Retinal pigment epithelial cell (primary cell): ENCODE measurements at regions not wholly inside any gene's neighbourhood (a gene's known extent, or its start where the extent isn't known, plus 50 kb on each side); places are given as distances from the start of the nearest gene placed in this dataset.
"Not testable (repeated sequence)": the region's sequence is repeated elsewhere in the genome, so short reads cannot be mapped to it uniquely, and the experiment has no call there.

Source experiments
- DNase-seq: peaks from one replicate; pipeline ENCODE4 v3.0.0-alpha.2; 2010; ENCODE audit warnings: low read depth
- H3K4me3 ChIP-seq: 2 replicates; pipeline ENCODE4 v1.5.1; 2011; ENCODE audit warnings: mild to moderate bottlenecking, low read length, control low read depth, moderate library complexity
- CTCF ChIP-seq: conservative IDR thresholded peaks from 2 replicates; pipeline ENCODE4 v1.5.1; 2011; ENCODE audit warnings: low read depth, low read length, control low read depth, inconsistent platforms

- no peak for TF ChIP-seq CTCF
- DNase-seq, result no peak
- no peak overlapping the region for H3K4me3 ChIP-seq
These were observed 410.8 kb upstream of the ZNF804A start for GRCh38 chr2:184187421-184187971.

- TF ChIP-seq CTCF, result no peak
- DNase-seq, result no peak
- H3K4me3 ChIP-seq, result no peak overlapping the region
These were observed 407.6 kb upstream of the ZNF804A start for GRCh38 chr2:184190725-184191124.

GRCh38 chr2:184192649-184193048, 405.7 kb upstream of the ZNF804A start:
- no peak overlapping the region for H3K4me3 ChIP-seq
- DNase-seq, result no peak
- TF ChIP-seq CTCF, result no peak

- no peak for TF ChIP-seq CTCF
- no peak for DNase-seq
- H3K4me3 ChIP-seq, result no peak overlapping the region
These were observed 400.9 kb upstream of the ZNF804A start for GRCh38 chr2:184197413-184197812.

- H3K4me3 ChIP-seq, DNase-seq: not testable (repeated sequence)
These were observed 399.5 kb upstream of the ZNF804A start for GRCh38 chr2:184198791-184199190.

- TF ChIP-seq CTCF, result no peak
- no peak overlapping the region for H3K4me3 ChIP-seq
- DNase-seq, result no peak
These were observed 399.1 kb upstream of the ZNF804A start for GRCh38 chr2:184199274-184199673.

- DNase-seq, result no peak
- no peak overlapping the region for H3K4me3 ChIP-seq
- no peak for TF ChIP-seq CTCF
These were observed 397.1 kb upstream of the ZNF804A start for GRCh38 chr2:184201246-184201645.

- no peak for TF ChIP-seq CTCF
- no peak overlapping the region for H3K4me3 ChIP-seq
- DNase-seq, result no peak
These were observed 394.7 kb upstream of the ZNF804A start for GRCh38 chr2:184203661-184204060.
